CD4-positive, alpha-beta T cell treated with Interferon alpha-2 for 1 hour (primary cell): ENCODE measurements at regions not wholly inside any gene's neighbourhood (a gene's known extent, or its start where the extent isn't known, plus 50 kb on each side); places are given as distances from the start of the nearest gene placed in this dataset.

Experiments used
- DNase-seq, 2 donors: peaks; one replicate each; pipeline ENCODE4 v3.0.0-alpha.2; 2020 to 2022

GRCh38 chr16:55126456-55126855 is 195.8 kb downstream of the IRX5 start:
- no peak for DNase-seq

GRCh38 chr16:55130456-55130855 is 193.5 kb upstream of the IRX6 start:
- no peak for DNase-seq

GRCh38 chr16:55130911-55131310 is 193.1 kb upstream of the IRX6 start:
- DNase-seq, result no peak

GRCh38 chr16:55133654-55134053 is 190.3 kb upstream of the IRX6 start:
- no peak for DNase-seq

GRCh38 chr16:55136356-55137150 is 187.4 kb upstream of the IRX6 start:
- no peak for DNase-seq

GRCh38 chr16:55138298-55138697 is 185.7 kb upstream of the IRX6 start:
- no peak for DNase-seq

- DNase-seq, result no peak
These were observed 181.6 kb upstream of the IRX6 start for GRCh38 chr16:55142405-55142804.

- no peak for DNase-seq
These were observed 179.4 kb upstream of the IRX6 start for GRCh38 chr16:55144651-55145050.

- no peak for DNase-seq
These were observed 178.0 kb upstream of the IRX6 start for GRCh38 chr16:55145771-55146603.

GRCh38 chr16:55146966-55147365 is 177.0 kb upstream of the IRX6 start:
- DNase-seq, result no peak

- no peak for DNase-seq
These were observed 176.6 kb upstream of the IRX6 start for GRCh38 chr16:55147396-55147795.

- DNase-seq, result no peak
These were observed 174.4 kb upstream of the IRX6 start for GRCh38 chr16:55149622-55150021.

GRCh38 chr16:55151561-55152305 is 172.3 kb upstream of the IRX6 start:
- no peak for DNase-seq

GRCh38 chr16:55152875-55153390 is 171.1 kb upstream of the IRX6 start:
- no peak for DNase-seq

- DNase-seq, result no peak
These were observed 169.7 kb upstream of the IRX6 start for GRCh38 chr16:55154262-55154661.

GRCh38 chr16:55154956-55155355 is 169.0 kb upstream of the IRX6 start:
- no peak for DNase-seq

- DNase-seq, result no peak
These were observed 168.2 kb upstream of the IRX6 start for GRCh38 chr16:55155815-55156214.

- no peak for DNase-seq
These were observed 154.2 kb upstream of the IRX6 start for GRCh38 chr16:55169780-55170179.

- no peak for DNase-seq
These were observed 152.8 kb upstream of the IRX6 start for GRCh38 chr16:55171241-55171640.

GRCh38 chr16:55175389-55175788 is 148.6 kb upstream of the IRX6 start:
- DNase-seq, result no peak

GRCh38 chr16:55176901-55177300 is 147.1 kb upstream of the IRX6 start:
- no peak for DNase-seq

- DNase-seq, result no peak
These were observed 144.6 kb upstream of the IRX6 start for GRCh38 chr16:55179411-55179810.
